ENCODE measurements at regions not wholly inside any gene's neighbourhood (a gene's known extent, or its start where the extent isn't known, plus 50 kb on each side); places are given as distances from the start of the nearest gene placed in this dataset.
A peak's percentile ranks its signal among the peaks of the same experiment; 100 is the strongest.

DNA sequence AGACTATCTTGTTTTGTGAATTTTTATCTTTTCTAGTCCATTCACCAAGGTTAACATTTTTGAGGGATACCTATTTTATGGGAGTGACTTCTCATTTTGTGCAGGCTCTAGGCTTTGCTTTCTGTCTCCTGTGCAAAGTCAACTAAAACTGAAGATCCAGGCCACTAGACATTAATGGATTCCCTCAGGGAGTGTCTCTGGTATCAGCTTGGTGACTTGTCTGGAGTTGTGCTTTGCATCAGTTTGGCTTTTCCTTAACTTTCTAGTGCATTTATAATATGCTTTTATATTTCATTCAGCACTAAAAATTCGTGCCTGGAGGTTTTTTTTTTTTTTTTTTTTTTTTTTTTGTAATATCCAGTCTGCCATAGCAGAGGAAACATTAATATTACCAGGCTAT, 144.2 kb downstream of the YIPF5 start:
- TF ChIP-seq, protein P1, sequence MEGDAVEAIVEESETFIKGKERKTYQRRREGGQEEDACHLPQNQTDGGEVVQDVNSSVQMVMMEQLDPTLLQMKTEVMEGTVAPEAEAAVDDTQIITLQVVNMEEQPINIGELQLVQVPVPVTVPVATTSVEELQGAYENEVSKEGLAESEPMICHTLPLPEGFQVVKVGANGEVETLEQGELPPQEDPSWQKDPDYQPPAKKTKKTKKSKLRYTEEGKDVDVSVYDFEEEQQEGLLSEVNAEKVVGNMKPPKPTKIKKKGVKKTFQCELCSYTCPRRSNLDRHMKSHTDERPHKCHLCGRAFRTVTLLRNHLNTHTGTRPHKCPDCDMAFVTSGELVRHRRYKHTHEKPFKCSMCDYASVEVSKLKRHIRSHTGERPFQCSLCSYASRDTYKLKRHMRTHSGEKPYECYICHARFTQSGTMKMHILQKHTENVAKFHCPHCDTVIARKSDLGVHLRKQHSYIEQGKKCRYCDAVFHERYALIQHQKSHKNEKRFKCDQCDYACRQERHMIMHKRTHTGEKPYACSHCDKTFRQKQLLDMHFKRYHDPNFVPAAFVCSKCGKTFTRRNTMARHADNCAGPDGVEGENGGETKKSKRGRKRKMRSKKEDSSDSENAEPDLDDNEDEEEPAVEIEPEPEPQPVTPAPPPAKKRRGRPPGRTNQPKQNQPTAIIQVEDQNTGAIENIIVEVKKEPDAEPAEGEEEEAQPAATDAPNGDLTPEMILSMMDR (IDR thresholded peaks at IDR 0.05; ENCODE audit: insufficient read depth, low read depth, low read length, missing control alignments) = no peak
- no peak overlapping the region for H3K4me3 ChIP-seq (ENCODE audit: low read length)
- DNase-seq (ENCODE audit: low read depth) = no peak

DNA sequence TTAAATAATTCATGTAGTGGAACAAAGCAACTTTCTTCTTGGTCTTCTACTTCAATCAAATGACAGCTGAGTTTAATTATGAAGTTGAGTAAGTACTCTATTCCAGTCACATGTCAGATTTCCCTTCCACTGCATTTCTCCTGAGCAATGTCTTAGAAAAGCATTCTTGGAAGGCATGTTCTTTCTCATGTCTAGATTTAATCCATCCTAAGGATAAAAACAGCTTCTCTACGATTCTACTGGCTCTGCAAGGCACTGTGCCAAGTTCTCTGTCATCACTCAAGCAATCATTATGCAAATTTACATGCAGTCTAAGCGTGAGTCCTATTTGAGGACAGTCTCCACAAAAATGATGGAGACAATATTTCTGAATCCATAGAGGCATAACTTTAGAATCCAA, 142.4 kb downstream of the YIPF5 start:
- H3K4me3 ChIP-seq (ENCODE audit: low read length) = no peak overlapping the region
- TF ChIP-seq, protein P1 (IDR thresholded peaks at IDR 0.05; ENCODE audit: insufficient read depth, low read depth, low read length, missing control alignments) = no peak
- DNase-seq (ENCODE audit: low read depth) = peak; percentile 64

DNA sequence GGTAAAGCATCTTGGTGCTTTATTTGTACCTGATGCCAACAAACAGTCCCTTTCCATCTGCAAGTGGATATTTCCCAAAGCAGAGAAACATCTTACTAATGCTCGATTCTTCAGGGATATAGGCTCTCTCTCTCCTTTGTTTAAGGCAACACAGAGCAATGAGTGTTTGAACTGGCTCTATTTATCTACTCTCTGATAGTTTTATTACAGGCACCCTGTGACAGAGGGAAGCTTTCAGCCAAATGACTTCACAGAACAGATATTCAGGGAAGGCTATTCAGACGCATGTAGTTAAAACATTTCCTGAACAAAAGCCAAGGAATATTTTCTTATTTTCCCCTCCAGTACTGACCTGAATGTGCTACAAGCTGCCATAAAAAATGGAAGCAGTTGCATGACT, 141.8 kb downstream of the YIPF5 start:
- H3K4me3 ChIP-seq (ENCODE audit: low read length) = no peak overlapping the region
- TF ChIP-seq, protein P1 (IDR thresholded peaks at IDR 0.05; ENCODE audit: insufficient read depth, low read depth, low read length, missing control alignments) = no peak
- no peak for DNase-seq (ENCODE audit: low read depth)

DNA sequence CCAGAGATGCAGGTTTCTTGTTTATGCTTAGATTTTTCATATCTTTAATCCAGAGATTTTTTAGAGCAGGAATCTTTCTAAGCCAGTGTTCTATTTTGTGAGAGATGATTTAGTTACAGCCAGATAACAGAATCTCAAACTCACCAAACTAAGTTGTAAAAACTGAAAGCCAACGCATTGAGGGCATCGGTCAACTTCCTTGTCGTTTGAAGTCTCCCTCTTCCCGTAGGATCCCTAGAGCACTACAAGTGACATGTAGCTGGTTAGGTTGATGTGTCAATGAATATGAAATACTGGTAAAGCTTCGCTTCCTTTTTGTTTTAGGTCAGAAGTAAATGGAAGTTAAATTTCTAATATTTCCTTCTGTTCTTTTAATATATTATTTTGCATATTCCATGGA, 139.6 kb downstream of the YIPF5 start:
- no peak for DNase-seq (ENCODE audit: low read depth)
- TF ChIP-seq, protein P1 (IDR thresholded peaks at IDR 0.05; ENCODE audit: insufficient read depth, low read depth, low read length, missing control alignments) = no peak
- no peak overlapping the region for H3K4me3 ChIP-seq (ENCODE audit: low read length)

DNA sequence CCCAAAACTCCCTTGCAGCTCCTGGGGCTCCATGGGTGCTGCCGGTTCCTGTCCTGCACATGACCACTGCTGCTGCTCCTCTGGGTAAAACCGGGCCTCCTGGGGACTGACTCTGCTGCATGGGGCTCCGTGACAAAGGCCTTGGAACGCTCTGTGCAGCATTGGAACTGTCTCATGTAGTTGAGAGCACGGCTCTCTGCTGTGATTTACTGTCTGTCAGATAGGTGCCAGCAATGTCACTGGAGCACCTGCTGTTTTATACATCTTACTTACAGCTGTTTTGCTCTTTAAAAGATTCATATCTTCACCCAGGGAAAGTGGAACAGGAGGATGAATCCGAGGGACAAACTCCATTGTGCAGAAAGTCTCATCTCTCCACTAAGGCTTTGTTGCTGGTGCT, 138.1 kb downstream of the YIPF5 start:
- no peak for DNase-seq (ENCODE audit: low read depth)
- no peak overlapping the region for H3K4me3 ChIP-seq (ENCODE audit: low read length)
- TF ChIP-seq, protein P1 (IDR thresholded peaks at IDR 0.05; ENCODE audit: insufficient read depth, low read depth, low read length, missing control alignments) = no peak

DNA sequence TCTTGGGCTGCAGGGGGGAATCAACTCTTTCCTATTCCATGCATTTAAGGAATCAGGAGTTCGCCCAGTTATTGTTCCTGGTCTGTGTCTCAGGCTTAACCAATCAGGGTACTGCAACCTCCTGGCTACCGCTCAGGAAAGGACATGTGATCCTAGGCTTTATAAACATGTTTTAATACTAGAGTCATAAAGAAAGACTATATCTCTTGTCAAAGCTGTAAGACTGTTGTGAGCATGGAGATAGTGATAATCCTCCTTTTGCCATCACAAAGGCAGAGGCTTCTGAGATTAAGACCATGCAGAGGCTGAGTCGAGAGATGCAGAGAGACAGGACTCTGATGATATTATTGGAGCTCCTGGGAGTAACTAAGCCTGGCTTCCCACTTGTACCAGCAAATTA, 137.0 kb downstream of the YIPF5 start:
- H3K4me3 ChIP-seq (ENCODE audit: low read length) = no peak overlapping the region
- no peak for DNase-seq (ENCODE audit: low read depth)
- TF ChIP-seq, protein P1 (IDR thresholded peaks at IDR 0.05; ENCODE audit: insufficient read depth, low read depth, low read length, missing control alignments) = no peak

DNA sequence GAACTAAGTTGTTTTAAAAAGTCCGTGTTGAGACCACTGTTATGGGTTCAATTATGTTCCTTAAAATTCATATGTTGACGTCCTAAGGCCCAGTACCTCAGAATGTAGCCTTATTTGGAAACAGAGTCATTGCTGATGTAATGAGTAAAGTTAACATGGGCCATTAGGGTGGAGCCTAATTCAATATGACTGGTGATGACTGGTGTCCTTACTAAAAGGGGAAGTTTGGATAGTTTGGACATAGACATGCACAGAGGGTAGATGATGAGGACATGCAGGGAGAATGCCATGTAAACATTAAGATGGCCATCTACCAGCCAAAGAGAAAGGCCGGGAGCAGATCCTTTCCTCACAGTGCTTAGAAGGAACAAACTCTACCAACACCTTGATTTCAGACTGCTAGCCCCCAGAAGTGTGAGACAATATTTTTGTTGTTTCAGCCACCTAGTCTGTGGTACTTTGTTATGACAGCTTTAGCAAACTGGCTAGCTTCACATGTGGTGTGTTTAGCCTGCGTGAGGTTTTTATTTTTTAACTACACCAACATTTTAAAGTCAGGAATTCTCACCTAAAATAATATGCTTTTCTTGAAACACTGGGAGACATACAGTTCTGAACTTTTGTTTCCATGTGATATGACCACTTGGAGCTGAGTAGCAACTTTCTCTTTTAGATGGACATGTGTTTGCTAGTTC, 135.3 kb downstream of the YIPF5 start:
- DNase-seq (ENCODE audit: low read depth) = peak; percentile 13
- TF ChIP-seq, protein P1 (IDR thresholded peaks at IDR 0.05; ENCODE audit: insufficient read depth, low read depth, low read length, missing control alignments) = no peak
- H3K4me3 ChIP-seq (ENCODE audit: low read length) = no peak overlapping the region
